HG03457 (cell line): ENCODE measurements at regions not wholly inside any gene's neighbourhood (a gene's known extent, or its start where the extent isn't known, plus 50 kb on each side); places are given as distances from the start of the nearest gene placed in this dataset.

Experiments
- ATAC-seq: cut with Tn5 transposase; IDR thresholded peaks from one replicate; pipeline ENCODE4 v1.9.1; 2021; ENCODE audit warnings: moderate number of reproducible peaks; ENCODE audit not compliant: unreplicated experiment

- no peak for ATAC-seq
These were observed 62.5 kb upstream of the PPARA start for GRCh38 chr22:46087816-46088277.

GRCh38 chr22:46088541-46089311 lies 61.6 kb upstream of the PPARA start:
- no peak for ATAC-seq

GRCh38 chr22:46089426-46090035 lies 60.8 kb upstream of the PPARA start:
- ATAC-seq, result no peak

GRCh38 chr22:46090036-46090591 lies 60.2 kb upstream of the PPARA start:
- ATAC-seq, result no peak

- no peak for ATAC-seq
These were observed 59.6 kb upstream of the PPARA start for GRCh38 chr22:46090631-46091201.

GRCh38 chr22:46091277-46091977 lies 58.9 kb upstream of the PPARA start:
- ATAC-seq, result no peak

GRCh38 chr22:46092011-46092410 lies 58.3 kb upstream of the PPARA start:
- ATAC-seq, result no peak

GRCh38 chr22:46092670-46093410 lies 57.5 kb upstream of the PPARA start:
- no peak for ATAC-seq

- no peak for ATAC-seq
These were observed 56.5 kb upstream of the PPARA start for GRCh38 chr22:46093796-46094195.

GRCh38 chr22:46094676-46095075 lies 55.6 kb upstream of the PPARA start:
- ATAC-seq, result no peak

- no peak for ATAC-seq
These were observed 54.3 kb upstream of the PPARA start for GRCh38 chr22:46096051-46096450.

- no peak for ATAC-seq
These were observed 53.6 kb upstream of the PPARA start for GRCh38 chr22:46096706-46097230.

GRCh38 chr22:46097268-46097900 lies 52.9 kb upstream of the PPARA start:
- no peak for ATAC-seq

GRCh38 chr22:46098525-46099475 lies 51.5 kb upstream of the PPARA start:
- ATAC-seq, result no peak

GRCh38 chr22:46099740-46100139 lies 50.6 kb upstream of the PPARA start:
- ATAC-seq, result no peak

- ATAC-seq, result no peak
These were observed 49.8 kb upstream of the PPARA start for GRCh38 chr22:46100401-46101105.
